ENCODE measurements at regions not wholly inside any gene's neighbourhood (a gene's known extent, or its start where the extent isn't known, plus 50 kb on each side); places are given as distances from the start of the nearest gene placed in this dataset.

- TF ChIP-seq NANOG (IDR thresholded peaks at IDR 0.05; ENCODE audit: borderline replicate concordance) (no peak), EZH2 (IDR thresholded peaks at IDR 0.05; ENCODE audit: low read depth, unreplicated experiment) (no peak), REST (IDR thresholded peaks at IDR 0.05; ENCODE audit: unreplicated experiment) (no peak), ZNF114 (CRISPR knock-in tag; IDR thresholded peaks at IDR 0.05) (no peak), STAT1 (IDR thresholded peaks at IDR 0.05; ENCODE audit: unreplicated experiment) (no peak)
- TF ChIP-seq, protein P1, sequence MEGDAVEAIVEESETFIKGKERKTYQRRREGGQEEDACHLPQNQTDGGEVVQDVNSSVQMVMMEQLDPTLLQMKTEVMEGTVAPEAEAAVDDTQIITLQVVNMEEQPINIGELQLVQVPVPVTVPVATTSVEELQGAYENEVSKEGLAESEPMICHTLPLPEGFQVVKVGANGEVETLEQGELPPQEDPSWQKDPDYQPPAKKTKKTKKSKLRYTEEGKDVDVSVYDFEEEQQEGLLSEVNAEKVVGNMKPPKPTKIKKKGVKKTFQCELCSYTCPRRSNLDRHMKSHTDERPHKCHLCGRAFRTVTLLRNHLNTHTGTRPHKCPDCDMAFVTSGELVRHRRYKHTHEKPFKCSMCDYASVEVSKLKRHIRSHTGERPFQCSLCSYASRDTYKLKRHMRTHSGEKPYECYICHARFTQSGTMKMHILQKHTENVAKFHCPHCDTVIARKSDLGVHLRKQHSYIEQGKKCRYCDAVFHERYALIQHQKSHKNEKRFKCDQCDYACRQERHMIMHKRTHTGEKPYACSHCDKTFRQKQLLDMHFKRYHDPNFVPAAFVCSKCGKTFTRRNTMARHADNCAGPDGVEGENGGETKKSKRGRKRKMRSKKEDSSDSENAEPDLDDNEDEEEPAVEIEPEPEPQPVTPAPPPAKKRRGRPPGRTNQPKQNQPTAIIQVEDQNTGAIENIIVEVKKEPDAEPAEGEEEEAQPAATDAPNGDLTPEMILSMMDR (conservative IDR thresholded peaks at IDR 0.05; ENCODE audit: low read depth in 2 of 2) = no peak
- TF ChIP-seq, protein P2, sequence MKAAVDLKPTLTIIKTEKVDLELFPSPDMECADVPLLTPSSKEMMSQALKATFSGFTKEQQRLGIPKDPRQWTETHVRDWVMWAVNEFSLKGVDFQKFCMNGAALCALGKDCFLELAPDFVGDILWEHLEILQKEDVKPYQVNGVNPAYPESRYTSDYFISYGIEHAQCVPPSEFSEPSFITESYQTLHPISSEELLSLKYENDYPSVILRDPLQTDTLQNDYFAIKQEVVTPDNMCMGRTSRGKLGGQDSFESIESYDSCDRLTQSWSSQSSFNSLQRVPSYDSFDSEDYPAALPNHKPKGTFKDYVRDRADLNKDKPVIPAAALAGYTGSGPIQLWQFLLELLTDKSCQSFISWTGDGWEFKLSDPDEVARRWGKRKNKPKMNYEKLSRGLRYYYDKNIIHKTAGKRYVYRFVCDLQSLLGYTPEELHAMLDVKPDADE (IDR thresholded peaks at IDR 0.05) = no peak
Observed at GRCh38 chr2:188850786-188851185, 123.4 kb upstream of the COL3A1 start (continued).

- no peaks in the 10 kb centered on the region for H4K20me1 ChIP-seq (replicated peaks; ENCODE audit: insufficient read depth)
- H3K79me2 ChIP-seq (replicated peaks; ENCODE audit: insufficient read depth) = no peaks in the 10 kb centered on the region
- Mint-ChIP-seq H3K36me3 (ENCODE audit: low read depth) (no peaks in the 10 kb centered on the region), H3K4me1 (no peaks in the 10 kb centered on the region; the same call in 2 of the 3 replicates), H3K27ac (no peak overlapping the region), H3K9me3 (no peaks in the 10 kb centered on the region; the same call in 2 of the 3 replicates), H3K27me3 (ENCODE audit: insufficient read depth, low read depth, poor library complexity) (no peaks in the 10 kb centered on the region), H3K4me3 (no peak overlapping the region)
- H3K4me2 ChIP-seq = no peak overlapping the region
- ATAC-seq (no peak), DNase-seq (ENCODE audit: low spot score) (no peak)
- H2AFZ ChIP-seq = no peak overlapping the region
- H3K9me2 ChIP-seq (ENCODE audit: insufficient read depth) = no peaks in the 10 kb centered on the region
- no peaks in the 10 kb centered on the region for H3K4me1 ChIP-seq (ENCODE audit: insufficient read depth)
- H3K4me3 ChIP-seq = no peak overlapping the region
- no peaks in the 10 kb centered on the region for H3K27me3 ChIP-seq (ENCODE audit: insufficient read depth)
- H3K27ac ChIP-seq (ENCODE audit: low read depth) = no peak overlapping the region
- H3K36me3 ChIP-seq (ENCODE audit: insufficient read depth) = no peaks in the 10 kb centered on the region
- H3F3A ChIP-seq (replicated peaks; ENCODE audit: low read depth) = no peaks in the 10 kb centered on the region
- TF ChIP-seq NANOG (IDR thresholded peaks at IDR 0.05; ENCODE audit: borderline replicate concordance) = no peak
- TF ChIP-seq JUNB (IDR thresholded peaks at IDR 0.05; ENCODE audit: unreplicated experiment) = no peak
- TF ChIP-seq EZH2 (IDR thresholded peaks at IDR 0.05; ENCODE audit: low read depth, unreplicated experiment) = no peak
- TF ChIP-seq, protein P3, sequence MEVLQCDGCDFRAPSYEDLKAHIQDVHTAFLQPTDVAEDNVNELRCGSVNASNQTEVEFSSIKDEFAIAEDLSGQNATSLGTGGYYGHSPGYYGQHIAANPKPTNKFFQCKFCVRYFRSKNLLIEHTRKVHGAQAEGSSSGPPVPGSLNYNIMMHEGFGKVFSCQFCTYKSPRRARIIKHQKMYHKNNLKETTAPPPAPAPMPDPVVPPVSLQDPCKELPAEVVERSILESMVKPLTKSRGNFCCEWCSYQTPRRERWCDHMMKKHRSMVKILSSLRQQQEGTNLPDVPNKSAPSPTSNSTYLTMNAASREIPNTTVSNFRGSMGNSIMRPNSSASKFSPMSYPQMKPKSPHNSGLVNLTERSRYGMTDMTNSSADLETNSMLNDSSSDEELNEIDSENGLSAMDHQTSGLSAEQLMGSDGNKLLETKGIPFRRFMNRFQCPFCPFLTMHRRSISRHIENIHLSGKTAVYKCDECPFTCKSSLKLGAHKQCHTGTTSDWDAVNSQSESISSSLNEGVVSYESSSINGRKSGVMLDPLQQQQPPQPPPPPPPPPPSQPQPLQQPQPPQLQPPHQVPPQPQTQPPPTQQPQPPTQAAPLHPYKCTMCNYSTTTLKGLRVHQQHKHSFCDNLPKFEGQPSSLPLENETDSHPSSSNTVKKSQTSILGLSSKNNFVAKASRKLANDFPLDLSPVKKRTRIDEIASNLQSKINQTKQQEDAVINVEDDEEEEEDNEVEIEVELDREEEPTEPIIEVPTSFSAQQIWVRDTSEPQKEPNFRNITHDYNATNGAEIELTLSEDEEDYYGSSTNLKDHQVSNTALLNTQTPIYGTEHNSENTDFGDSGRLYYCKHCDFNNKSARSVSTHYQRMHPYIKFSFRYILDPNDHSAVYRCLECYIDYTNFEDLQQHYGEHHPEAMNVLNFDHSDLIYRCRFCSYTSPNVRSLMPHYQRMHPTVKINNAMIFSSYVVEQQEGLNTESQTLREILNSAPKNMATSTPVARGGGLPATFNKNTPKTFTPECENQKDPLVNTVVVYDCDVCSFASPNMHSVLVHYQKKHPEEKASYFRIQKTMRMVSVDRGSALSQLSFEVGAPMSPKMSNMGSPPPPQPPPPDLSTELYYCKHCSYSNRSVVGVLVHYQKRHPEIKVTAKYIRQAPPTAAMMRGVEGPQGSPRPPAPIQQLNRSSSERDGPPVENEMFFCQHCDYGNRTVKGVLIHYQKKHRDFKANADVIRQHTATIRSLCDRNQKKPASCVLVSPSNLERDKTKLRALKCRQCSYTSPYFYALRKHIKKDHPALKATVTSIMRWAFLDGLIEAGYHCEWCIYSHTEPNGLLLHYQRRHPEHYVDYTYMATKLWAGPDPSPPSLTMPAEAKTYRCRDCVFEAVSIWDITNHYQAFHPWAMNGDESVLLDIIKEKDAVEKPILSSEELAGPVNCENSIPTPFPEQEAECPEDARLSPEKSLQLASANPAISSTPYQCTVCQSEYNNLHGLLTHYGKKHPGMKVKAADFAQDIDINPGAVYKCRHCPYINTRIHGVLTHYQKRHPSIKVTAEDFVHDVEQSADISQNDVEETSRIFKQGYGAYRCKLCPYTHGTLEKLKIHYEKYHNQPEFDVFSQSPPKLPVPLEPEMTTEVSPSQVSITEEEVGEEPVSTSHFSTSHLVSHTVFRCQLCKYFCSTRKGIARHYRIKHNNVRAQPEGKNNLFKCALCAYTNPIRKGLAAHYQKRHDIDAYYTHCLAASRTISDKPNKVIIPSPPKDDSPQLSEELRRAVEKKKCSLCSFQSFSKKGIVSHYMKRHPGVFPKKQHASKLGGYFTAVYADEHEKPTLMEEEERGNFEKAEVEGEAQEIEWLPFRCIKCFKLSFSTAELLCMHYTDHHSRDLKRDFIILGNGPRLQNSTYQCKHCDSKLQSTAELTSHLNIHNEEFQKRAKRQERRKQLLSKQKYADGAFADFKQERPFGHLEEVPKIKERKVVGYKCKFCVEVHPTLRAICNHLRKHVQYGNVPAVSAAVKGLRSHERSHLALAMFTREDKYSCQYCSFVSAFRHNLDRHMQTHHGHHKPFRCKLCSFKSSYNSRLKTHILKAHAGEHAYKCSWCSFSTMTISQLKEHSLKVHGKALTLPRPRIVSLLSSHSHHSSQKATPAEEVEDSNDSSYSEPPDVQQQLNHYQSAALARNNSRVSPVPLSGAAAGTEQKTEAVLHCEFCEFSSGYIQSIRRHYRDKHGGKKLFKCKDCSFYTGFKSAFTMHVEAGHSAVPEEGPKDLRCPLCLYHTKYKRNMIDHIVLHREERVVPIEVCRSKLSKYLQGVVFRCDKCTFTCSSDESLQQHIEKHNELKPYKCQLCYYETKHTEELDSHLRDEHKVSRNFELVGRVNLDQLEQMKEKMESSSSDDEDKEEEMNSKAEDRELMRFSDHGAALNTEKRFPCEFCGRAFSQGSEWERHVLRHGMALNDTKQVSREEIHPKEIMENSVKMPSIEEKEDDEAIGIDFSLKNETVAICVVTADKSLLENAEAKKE (CRISPR knock-in tag; IDR thresholded peaks at IDR 0.05) = no peak
- TF ChIP-seq, protein P2 (IDR thresholded peaks at IDR 0.05) = no peak
- TF ChIP-seq ZNF114 (CRISPR knock-in tag; IDR thresholded peaks at IDR 0.05) = no peak
- TF ChIP-seq STAT1 (IDR thresholded peaks at IDR 0.05; ENCODE audit: unreplicated experiment) = no peak
- TF ChIP-seq ZNF331 (CRISPR knock-in tag; IDR thresholded peaks at IDR 0.05; ENCODE audit: low read depth) = no peak
- TF ChIP-seq EZH2phosphoT487 (IDR thresholded peaks at IDR 0.05; ENCODE audit: unreplicated experiment) = no peak
Observed at GRCh38 chr2:188851311-188851710, 122.9 kb upstream of the COL3A1 start.
